ENCODE measurements at regions not wholly inside any gene's neighbourhood (a gene's known extent, or its start where the extent isn't known, plus 50 kb on each side); places are given as distances from the start of the nearest gene placed in this dataset.
"Not testable (repeated sequence)": the region's sequence is repeated elsewhere in the genome, so short reads cannot be mapped to it uniquely, and the experiment has no call there.

GRCh38 chr11:94235772-94236171, 68.6 kb upstream of the IZUMO1R start:
- H3K27me3 ChIP-seq; ATAC-seq; H3K4me3 ChIP-seq; H3K36me3 ChIP-seq; H3K27ac ChIP-seq; intact Hi-C loops (cut with DNase I); H3K4me1 ChIP-seq; DNase-seq: not testable (repeated sequence)
- H3K9me3 ChIP-seq, result peaks cover 0 to 10% (median 0%) of the 10 kb centered on the region in 4 donors
- 56% methylated on average over 2 of the region's 3 CpGs for WGBS (ENCODE audit: insufficient coverage, low coverage, low lambda C conversion rate, missing lambda C conversion rate)

GRCh38 chr11:94236416-94236815, 68.0 kb upstream of the IZUMO1R start:
- H3K27ac ChIP-seq; H3K27me3 ChIP-seq; H3K4me3 ChIP-seq; H3K36me3 ChIP-seq; ATAC-seq; H3K4me1 ChIP-seq; intact Hi-C loops (cut with DNase I); DNase-seq: not testable (repeated sequence)
- H3K9me3 ChIP-seq, result peaks cover 0 to 10% (median 0%) of the 10 kb centered on the region in 4 donors
- WGBS (ENCODE audit: insufficient coverage, low coverage, low lambda C conversion rate, missing lambda C conversion rate), result 65% methylated on average over 4 of the region's 4 CpGs

GRCh38 chr11:94237447-94238153, 66.8 kb upstream of the IZUMO1R start:
- ATAC-seq; intact Hi-C loops (cut with DNase I); H3K4me1 ChIP-seq; H3K27ac ChIP-seq; H3K4me3 ChIP-seq; H3K27me3 ChIP-seq; H3K36me3 ChIP-seq: not testable (repeated sequence)
- WGBS (ENCODE audit: insufficient coverage, low coverage, low lambda C conversion rate, missing lambda C conversion rate), result 63% methylated on average over 18 of the region's 18 CpGs
- DNase-seq, result peak; percentile 37 to 66 (median 54)
- H3K9me3 ChIP-seq, result peaks cover 0 to 10% (median 0%) of the 10 kb centered on the region in 4 donors

GRCh38 chr11:94238154-94238735, 66.1 kb upstream of the IZUMO1R start:
- H3K4me1 ChIP-seq; H3K27ac ChIP-seq; ATAC-seq; H3K36me3 ChIP-seq; H3K4me3 ChIP-seq; H3K27me3 ChIP-seq; intact Hi-C loops (cut with DNase I): not testable (repeated sequence)
- WGBS (ENCODE audit: insufficient coverage, low coverage, low lambda C conversion rate, missing lambda C conversion rate), result 85% methylated on average over 24 of the region's 24 CpGs
- peaks cover 0 to 10% (median 0%) of the 10 kb centered on the region in 4 donors for H3K9me3 ChIP-seq
- peak; percentile 38 to 75 (median 52) for DNase-seq

- H3K4me1 ChIP-seq; DNase-seq; H3K36me3 ChIP-seq; H3K27ac ChIP-seq; ATAC-seq; H3K27me3 ChIP-seq; H3K4me3 ChIP-seq; intact Hi-C loops (cut with DNase I): not testable (repeated sequence)
- H3K9me3 ChIP-seq, result peaks cover 0 to 10% (median 0%) of the 10 kb centered on the region in 4 donors
These were observed 65.6 kb upstream of the IZUMO1R start for GRCh38 chr11:94238774-94239173.

DNA sequence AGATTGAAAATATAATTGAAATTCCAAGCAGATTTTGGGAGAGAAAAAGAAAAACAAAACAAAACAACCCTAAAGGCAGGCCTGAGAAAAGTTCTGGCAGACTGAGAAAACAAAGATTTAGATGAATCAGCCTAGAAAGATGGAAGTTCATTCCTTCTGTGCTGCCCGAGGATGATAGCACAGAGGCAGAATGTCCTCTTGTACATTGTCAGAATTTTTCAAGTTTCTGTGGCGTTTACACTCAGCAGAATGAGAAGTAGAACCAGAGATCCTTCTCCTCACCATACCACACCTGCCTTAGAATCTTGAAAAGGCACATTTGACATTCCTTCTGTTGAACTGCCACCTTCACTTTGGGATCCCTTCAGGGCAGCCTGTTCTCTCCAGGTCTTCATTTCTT, 62.5 kb upstream of the IZUMO1R start:
- H3K36me3 ChIP-seq, result no peaks in the 10 kb centered on the region
- TF ChIP-seq POLR2A (IDR thresholded peaks at IDR 0.05), result no peak
- intact Hi-C loops (cut with DNase I), result no loop called here
- no peaks in the 10 kb centered on the region for H3K27me3 ChIP-seq
- no peak overlapping the region for H3K27ac ChIP-seq
- H3K4me1 ChIP-seq, result no peaks in the 10 kb centered on the region
- no peak overlapping the region for H3K4me3 ChIP-seq
- no peak for ATAC-seq
- no peak for DNase-seq
- peaks cover 0 to 7% (median 0%) of the 10 kb centered on the region in 4 donors for H3K9me3 ChIP-seq
- 27% methylated on average over 2 of the region's 2 CpGs for WGBS (ENCODE audit: insufficient coverage, low coverage, low lambda C conversion rate, missing lambda C conversion rate)

- TF ChIP-seq POLR2A (IDR thresholded peaks at IDR 0.05), result no peak
- TF ChIP-seq, protein P1, sequence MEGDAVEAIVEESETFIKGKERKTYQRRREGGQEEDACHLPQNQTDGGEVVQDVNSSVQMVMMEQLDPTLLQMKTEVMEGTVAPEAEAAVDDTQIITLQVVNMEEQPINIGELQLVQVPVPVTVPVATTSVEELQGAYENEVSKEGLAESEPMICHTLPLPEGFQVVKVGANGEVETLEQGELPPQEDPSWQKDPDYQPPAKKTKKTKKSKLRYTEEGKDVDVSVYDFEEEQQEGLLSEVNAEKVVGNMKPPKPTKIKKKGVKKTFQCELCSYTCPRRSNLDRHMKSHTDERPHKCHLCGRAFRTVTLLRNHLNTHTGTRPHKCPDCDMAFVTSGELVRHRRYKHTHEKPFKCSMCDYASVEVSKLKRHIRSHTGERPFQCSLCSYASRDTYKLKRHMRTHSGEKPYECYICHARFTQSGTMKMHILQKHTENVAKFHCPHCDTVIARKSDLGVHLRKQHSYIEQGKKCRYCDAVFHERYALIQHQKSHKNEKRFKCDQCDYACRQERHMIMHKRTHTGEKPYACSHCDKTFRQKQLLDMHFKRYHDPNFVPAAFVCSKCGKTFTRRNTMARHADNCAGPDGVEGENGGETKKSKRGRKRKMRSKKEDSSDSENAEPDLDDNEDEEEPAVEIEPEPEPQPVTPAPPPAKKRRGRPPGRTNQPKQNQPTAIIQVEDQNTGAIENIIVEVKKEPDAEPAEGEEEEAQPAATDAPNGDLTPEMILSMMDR (IDR thresholded peaks at IDR 0.05), result no peak
- DNase-seq (no peak), ATAC-seq (no peak)
- intact Hi-C loops (cut with DNase I), result no loop called here
- WGBS (ENCODE audit: insufficient coverage, low coverage, low lambda C conversion rate, missing lambda C conversion rate), result no CpG with 5 or more reads among the region's 4 CpGs
- no peaks in the 10 kb centered on the region for H3K36me3 ChIP-seq
- H3K4me3 ChIP-seq, result no peak overlapping the region
- no peak overlapping the region for H3K27ac ChIP-seq
- H3K27me3 ChIP-seq, result no peaks in the 10 kb centered on the region
- H3K4me1 ChIP-seq, result no peaks in the 10 kb centered on the region
- no peaks in the 10 kb centered on the region for H3K9me3 ChIP-seq
These were observed 60.5 kb upstream of the IZUMO1R start for GRCh38 chr11:94243571-94244515.

Data from right lobe of liver (tissue), 6 donors.